ENCODE measurements at regions not wholly inside any gene's neighbourhood (a gene's known extent, or its start where the extent isn't known, plus 50 kb on each side); places are given as distances from the start of the nearest gene placed in this dataset.

DNA sequence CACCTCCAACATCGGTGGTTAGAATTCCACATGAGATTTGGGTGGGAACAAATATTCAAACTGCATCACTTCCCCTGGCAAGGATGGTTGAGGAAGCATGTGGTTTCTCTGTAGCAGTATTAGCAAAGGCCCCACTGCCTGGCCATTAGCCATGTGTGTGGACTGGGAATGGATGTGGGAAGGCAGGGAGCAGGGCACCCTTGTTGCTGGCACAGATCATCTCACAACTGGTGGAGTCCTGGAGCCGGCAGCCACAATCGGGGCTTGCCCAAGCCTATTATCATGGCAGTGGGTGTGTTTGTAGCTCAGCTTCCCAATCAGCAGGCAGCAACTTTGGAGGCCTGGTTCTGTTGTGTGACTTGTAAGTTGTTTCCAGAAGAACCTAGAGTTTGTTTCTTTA, 391.9 kb downstream of the DLEU7 start:
- TF ChIP-seq POLR2A (IDR thresholded peaks at IDR 0.05): no peak
- TF ChIP-seq, protein P1, sequence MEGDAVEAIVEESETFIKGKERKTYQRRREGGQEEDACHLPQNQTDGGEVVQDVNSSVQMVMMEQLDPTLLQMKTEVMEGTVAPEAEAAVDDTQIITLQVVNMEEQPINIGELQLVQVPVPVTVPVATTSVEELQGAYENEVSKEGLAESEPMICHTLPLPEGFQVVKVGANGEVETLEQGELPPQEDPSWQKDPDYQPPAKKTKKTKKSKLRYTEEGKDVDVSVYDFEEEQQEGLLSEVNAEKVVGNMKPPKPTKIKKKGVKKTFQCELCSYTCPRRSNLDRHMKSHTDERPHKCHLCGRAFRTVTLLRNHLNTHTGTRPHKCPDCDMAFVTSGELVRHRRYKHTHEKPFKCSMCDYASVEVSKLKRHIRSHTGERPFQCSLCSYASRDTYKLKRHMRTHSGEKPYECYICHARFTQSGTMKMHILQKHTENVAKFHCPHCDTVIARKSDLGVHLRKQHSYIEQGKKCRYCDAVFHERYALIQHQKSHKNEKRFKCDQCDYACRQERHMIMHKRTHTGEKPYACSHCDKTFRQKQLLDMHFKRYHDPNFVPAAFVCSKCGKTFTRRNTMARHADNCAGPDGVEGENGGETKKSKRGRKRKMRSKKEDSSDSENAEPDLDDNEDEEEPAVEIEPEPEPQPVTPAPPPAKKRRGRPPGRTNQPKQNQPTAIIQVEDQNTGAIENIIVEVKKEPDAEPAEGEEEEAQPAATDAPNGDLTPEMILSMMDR (IDR thresholded peaks at IDR 0.05): no peak
- no peak for DNase-seq (ENCODE audit: low spot score in 2 of 2)
- intact Hi-C loops (cut with DNase I; ENCODE audit: low total_unique reads): no loop called here
- 40 to 69% methylated on average over 3 of the region's 3 CpGs for WGBS, 2 donors
- no peak overlapping the region for H3K4me3 ChIP-seq (ENCODE audit: low read depth, poor library complexity, severe bottlenecking)

DNA sequence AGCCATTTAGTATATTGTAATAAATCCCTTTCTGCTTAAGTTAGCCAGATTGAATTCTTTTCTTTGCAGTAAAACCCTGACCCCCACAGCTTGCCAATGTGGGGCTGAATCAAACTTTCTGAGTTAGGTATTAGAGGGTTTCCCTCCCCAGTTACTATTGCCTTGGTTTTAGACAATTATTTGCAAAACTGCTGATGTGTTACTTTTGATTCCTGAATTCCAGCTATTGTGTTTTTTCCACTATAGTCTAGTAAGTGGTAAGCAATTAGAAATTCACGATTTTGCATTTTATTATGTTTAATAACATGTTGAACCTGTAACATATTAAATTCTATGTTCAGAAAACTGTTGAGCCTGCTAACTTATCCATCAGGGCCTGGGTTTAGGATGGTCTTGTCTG, 391.5 kb downstream of the DLEU7 start:
- TF ChIP-seq, protein P1 (IDR thresholded peaks at IDR 0.05): no peak
- TF ChIP-seq POLR2A (IDR thresholded peaks at IDR 0.05): no peak
- H3K4me3 ChIP-seq (ENCODE audit: low read depth, poor library complexity, severe bottlenecking): no peak overlapping the region
- DNase-seq (ENCODE audit: low spot score in 2 of 2): no peak
- 80 to 83% methylated on average over 1 of the region's 1 CpG for WGBS, 2 donors
- intact Hi-C loops (cut with DNase I; ENCODE audit: low total_unique reads): no loop called here

DNA sequence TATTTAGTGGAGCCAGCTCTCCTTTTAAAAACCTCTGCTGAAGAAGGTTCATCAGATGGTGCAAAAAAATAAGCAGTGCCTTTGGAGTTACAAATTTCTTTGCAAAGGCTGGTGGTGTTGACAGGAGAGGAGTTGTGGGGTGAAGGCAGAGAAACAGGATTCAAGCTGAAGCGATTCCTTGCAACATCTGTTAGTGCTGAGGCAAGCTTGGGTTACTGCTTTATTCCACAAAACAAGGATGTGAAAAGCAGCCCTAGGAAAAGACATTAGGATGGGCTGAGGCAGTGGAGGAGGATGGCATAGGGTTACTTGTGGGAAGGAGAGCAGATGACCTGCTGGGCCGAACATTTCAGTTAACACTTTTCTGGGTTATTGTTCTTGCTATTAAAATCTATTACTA, 390.7 kb downstream of the DLEU7 start:
- H3K4me3 ChIP-seq (ENCODE audit: low read depth, poor library complexity, severe bottlenecking): no peak overlapping the region
- DNase-seq (ENCODE audit: low spot score in 2 of 2): no peak
- intact Hi-C loops (cut with DNase I; ENCODE audit: low total_unique reads): no loop called here
- WGBS, 2 donors: 54 to 78% methylated on average over 2 of the region's 2 CpGs
- TF ChIP-seq, protein P1 (IDR thresholded peaks at IDR 0.05): no peak
- TF ChIP-seq POLR2A (IDR thresholded peaks at IDR 0.05): no peak

DNA sequence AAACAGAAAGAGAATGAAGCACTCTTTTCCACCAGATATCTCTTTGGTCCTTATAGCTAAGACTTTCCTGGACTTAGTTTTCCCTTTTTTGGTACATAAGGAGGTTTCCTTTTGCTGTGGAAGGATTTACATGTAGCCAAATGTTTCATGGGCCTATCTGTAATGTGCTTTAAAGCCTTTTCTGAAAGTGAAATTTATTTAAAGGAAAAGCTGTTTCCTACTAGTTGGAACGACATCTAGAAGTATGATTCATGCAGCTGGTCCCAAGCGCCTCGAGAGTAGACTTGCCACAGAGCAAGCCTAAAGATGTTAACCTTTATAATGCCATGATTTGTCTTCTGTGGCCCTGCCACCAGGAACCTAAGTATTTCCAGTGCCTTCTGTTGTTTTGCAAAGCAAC, 390.3 kb downstream of the DLEU7 start:
- no peak for TF ChIP-seq POLR2A (IDR thresholded peaks at IDR 0.05)
- TF ChIP-seq, protein P1 (IDR thresholded peaks at IDR 0.05): no peak
- intact Hi-C loops (cut with DNase I; ENCODE audit: low total_unique reads): no loop called here
- no peak overlapping the region for H3K4me3 ChIP-seq (ENCODE audit: low read depth, poor library complexity, severe bottlenecking)
- whole genome bisulfite sequencing, 2 donors: 11 to 13% methylated on average over 3 of the region's 3 CpGs
- no peak for DNase-seq (ENCODE audit: low spot score in 2 of 2)

DNA sequence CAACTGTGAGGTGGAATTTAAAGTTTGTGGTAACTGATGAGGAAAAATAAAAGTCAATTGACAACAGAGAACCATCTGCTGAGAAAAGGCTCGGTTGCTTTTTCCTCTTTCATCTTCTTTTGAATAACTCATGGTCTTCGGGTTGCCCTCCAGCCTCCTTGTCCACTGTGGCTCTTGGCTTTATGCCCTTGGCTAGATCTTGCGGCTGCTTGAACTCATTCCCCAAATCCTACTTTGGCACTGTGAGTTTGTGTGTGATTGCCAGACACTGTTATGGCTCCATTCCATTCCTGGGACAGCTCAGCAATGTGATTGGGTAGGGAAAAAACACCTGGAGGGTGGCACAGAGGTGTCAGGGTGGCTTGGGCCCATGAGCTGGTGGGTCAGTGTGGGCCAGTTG, 387.4 kb downstream of the DLEU7 start:
- H3K4me3 ChIP-seq (ENCODE audit: low read depth, poor library complexity, severe bottlenecking): no peak overlapping the region
- intact Hi-C loops (cut with DNase I; ENCODE audit: low total_unique reads): no loop called here
- DNase-seq (ENCODE audit: low spot score in 2 of 2): no peak
- TF ChIP-seq, protein P1 (IDR thresholded peaks at IDR 0.05): no peak
- TF ChIP-seq POLR2A (IDR thresholded peaks at IDR 0.05): no peak
- WGBS, 2 donors: 37 to 53% methylated on average over 3 of the region's 3 CpGs

All from lower leg skin (tissue), 4 donors.